HG03060 (cell line): ENCODE measurements at regions not wholly inside any gene's neighbourhood (a gene's known extent, or its start where the extent isn't known, plus 50 kb on each side); places are given as distances from the start of the nearest gene placed in this dataset.

Experiments used
- ATAC-seq: cut with Tn5 transposase; IDR thresholded peaks from one replicate; pipeline ENCODE4 v1.9.1; 2021; ENCODE audit warnings: low read depth, moderate number of reproducible peaks; ENCODE audit not compliant: unreplicated experiment

DNA sequence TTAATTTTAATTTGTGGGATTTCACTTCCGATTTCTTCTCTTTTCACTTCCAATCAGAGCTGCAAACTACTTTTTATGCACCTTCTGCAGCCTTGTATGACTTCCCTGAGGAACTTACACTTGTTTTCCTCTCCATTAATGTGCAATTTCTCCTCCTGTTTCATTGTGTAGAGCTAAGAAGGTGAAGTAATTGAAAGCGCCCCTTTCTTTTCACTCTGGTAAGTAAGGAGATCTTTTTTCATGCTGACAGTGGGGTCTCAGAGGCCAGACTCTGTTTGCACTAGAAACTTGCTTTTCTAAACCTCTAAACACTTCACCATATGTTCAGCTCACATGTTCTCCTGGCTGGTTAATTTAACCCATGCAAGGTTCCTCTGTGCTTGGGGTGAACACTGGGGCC lies 117.0 kb downstream of the FANCF start:
- ATAC-seq: no peak

DNA sequence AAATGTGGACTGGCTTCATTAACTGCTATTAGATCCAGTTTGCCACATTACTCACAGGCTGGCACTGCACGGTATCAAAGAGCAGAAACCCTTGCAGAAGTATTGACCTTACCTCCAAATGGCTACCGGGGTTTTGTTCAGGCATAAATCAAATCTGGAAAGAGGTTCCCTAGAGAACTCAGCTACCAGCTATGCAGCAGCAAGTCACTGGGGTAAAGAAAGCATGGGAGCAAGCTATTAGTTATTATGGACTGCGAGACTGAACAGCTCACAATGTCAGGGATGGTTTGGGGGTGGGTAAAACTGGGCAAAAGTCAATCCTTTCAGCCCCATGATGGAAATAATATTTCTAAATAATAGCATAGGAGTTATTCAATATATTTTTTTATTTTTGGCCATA lies 128.1 kb downstream of the FANCF start:
- ATAC-seq: no peak

DNA sequence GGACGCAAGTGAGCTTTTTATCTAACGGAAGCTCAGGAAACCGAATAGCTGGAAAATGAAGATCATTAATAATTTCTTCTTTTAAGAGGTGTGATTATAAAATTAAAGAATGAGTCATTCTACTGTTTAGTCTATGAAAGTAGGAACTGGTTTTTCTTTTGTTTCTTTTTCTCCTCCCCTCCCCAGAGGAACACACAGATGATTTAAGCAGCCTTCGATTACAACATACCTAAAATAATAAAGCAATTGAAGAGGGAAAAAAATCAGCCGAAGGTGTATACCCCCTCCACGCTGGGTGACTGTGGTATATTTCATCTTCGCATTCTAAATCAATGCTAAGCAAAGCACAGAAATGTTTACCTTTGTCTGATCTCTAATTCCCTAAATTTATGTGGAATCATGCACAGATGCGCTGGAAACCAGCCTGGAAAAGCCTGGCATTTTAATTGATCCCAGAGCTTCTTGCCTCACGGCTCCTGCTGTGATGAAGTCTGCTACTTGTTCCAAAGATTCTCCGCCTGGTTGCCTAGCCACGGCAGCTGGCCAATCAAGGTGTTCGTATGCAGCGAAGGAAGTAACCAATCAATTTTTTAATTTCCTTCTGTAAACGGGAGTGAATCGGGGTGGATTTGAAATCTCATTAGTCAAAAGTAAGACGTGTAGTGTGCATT lies 133.9 kb downstream of the FANCF start:
- no peak for ATAC-seq

DNA sequence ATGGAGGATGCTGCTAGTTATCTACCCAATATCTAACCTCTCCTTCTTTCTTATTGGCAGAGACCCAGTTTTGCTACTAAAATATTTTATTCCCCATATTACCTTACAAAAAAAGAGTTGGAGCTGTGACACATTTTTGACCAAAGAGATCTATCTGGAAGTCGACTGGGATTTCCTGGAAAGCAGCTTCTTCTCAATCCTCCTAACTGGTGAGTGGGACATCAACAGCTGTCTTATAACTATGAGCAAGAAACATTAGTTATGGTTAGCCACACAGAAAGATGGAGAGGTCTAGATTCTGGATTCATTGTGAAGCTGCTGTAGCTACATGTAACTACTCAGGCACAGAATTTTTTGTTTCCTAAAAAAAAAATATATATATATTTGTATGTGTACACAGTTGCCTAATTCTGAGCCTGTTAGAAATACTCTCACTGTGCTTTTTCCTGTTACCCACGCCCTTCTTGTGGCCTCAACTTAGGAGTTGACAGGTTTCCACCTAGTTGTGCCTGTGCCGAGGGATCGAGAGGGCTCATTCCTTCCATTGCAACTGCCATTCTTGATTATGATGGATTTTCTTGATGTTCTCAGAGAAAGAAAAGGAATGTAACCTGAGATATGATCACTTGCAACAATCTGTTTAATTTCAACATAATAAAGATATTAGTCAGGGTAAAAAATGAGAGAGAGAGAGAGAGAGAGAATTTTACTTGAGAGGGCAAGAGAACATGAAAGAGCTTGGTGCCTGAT lies 142.0 kb downstream of the SLC17A6 start:
- ATAC-seq: no peak

DNA sequence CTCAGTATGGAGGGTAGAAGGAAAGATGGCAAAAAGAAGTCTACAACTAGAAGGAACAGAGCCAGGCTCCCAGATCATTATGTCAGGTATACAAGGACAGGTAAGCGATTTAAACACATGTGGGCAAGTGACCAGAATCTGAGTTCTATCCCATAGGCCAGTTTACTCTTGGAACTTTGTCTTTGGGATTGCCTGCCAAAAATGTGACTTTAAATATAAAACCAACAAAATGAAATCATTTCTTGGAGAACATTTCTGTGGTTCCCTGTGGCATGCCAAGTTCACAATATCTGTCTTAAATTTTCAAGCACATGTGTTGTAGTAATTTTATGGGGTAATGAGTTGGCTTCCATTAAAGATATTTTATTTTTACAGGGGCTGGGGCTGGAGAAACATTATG lies 141.0 kb downstream of the SLC17A6 start:
- ATAC-seq: no peak

DNA sequence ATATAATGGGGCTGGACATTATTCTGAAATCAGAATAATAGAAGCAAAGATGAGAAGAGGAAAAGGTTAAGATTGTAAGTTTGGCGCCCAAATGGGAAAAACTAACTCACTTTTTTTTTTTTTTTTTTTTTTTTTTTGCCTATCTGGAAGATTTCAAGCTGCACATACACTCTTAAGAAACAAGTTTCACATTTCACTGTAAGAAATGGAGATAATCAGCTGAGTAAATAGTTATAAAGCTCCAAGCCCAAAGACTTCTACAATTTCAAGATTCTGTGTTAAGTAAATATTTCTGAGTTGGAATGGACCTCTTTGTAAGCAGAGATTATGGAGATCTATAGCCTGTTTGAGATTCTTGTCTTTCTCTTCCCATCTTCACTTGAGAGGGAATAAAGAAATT lies 140.0 kb downstream of the SLC17A6 start:
- ATAC-seq: no peak

DNA sequence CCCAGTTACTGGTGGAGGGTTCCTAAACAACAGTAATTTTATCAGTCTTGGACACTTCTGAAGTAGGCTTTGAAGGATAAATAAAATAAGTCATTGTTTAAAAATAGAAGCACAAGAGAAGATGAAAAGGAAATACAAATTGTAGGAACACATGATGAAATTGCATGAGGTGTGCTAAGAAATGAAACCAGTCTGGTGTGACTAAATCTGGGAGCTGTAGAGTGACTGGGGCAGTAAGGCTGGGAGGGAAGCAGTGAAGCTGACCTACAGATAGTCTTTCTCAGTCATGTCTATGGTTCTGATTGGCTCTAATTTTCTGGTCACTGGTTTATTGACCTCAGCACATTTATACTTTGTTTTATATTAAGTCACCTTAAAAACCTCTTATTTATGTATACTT lies 139.1 kb downstream of the SLC17A6 start:
- ATAC-seq: no peak

DNA sequence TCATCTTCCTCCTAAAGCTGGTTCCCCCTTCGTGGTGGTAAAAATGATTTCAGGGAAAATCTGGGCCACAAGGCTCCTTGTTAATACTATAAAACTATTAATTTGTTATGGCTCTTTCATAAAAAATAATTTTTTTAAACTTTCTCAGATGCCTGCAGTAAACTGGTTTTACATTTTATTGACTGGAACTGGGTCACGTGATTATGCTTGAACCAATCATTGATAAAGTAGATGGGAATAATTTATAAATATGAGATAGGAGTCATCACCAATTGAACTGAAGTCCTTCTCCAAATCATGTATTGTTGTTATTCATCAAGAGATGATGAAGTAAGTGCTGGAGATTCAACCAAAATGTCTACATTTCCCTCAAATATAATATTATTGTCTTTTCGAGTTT lies 138.4 kb downstream of the SLC17A6 start:
- ATAC-seq: no peak

DNA sequence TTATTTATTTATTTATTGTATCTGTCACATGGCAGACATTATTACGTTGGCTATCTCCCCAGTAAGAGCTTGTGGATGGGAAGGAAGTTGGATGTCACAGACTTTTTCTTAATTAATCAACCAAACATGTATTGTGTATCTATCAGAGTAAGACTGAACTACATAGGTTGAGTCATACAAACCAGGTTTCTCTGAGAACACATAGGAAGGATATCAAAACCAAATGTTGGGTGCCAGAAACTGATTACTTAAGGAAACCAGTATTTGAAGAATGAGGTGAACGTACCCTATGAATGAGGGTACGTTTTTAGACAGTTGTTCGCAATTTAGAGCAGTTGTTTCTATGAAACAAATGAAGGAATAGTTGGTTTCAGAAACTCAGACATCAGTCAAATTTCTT lies 136.4 kb downstream of the SLC17A6 start:
- ATAC-seq: no peak

DNA sequence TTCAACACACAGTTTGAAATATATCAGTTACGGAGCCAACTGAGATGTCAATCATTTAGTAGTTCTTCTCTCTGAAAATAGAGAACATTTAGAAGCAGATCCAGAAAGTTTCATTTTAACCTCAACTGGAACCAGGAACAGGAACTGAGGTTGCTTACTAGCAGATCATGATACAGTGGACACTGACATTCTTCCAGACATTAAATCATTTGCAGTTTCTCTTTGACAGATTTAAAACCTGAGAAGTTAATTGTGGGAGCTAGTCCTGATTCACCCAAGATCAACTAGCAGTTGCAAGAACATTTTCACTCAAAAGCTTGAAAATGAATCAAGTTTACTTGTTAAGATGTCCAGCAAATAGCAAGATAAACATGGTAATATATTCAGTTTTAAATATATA lies 135.4 kb downstream of the SLC17A6 start:
- ATAC-seq: no peak

DNA sequence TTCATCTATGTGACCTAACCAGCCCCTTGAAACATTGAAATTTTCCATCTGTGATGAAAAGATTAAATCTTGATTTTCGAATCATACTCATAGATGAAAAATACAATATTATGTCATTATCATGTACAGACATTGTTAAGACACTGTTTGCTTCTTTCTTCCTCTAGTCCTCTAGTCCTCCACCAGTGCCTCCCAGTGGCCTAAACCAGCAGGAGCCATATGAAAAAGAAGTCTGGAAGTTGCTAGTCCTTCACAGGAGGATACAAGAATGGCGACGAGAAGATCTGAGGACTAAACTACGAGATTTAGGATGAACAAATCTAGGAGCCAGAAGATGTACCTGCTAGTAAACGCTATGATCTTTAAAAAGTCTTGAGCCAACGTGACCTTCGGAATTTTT lies 134.1 kb downstream of the SLC17A6 start:
- ATAC-seq: no peak

DNA sequence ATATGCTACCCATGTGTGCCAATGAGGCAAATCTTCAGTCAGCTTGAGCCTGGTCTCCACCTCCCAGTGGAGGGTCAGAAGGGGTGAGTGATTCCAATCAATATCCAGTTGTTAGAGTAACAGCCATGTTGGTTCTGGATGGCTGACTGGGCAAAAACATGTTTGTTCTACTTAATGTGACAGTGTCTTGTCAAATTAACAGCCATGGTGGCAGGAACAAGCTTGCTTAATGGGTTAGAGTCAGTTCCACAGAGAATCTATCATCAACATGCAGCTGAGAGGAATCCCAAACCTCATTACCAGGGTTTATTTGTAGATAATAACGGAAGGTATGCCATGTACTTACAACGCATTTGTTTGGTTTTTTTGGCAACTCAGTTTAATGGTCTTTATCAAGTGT lies 133.2 kb downstream of the SLC17A6 start:
- no peak for ATAC-seq

DNA sequence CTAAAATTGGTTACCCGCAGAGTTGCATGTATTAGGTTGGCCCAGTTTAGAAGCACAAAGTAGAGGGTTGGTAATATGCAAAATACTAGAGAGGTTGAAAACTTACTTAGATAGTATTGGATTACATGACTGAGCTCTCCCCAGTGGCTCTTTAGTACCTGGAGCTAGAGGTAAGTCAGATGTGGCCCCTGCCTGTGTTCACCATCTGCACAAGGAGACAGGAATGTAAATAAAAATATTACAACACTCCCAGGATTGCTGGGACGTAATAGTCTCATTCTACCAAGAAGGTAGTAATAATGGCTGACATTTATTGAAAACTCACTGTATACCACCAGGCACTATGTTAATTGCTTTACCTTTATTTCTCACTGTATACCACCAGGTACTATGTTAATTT lies 129.6 kb downstream of the SLC17A6 start:
- no peak for ATAC-seq

DNA sequence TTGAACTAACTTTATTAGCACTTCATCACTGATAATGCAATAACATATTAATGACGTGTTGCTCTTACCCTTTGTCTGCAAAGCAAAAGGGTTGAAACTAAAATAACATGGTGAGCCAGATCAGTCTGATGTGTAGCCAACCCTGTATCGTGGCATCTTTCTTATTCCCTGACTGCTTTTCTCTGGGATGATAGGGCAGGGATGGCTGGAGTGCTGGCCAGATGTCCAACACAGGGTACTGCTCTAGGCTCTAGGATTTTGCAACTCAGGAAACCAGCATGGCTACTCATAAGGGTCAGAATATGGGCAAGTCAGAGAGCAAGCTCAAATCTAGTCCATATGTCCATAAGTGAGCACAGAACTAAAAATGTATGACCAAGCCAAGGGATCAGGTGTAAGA lies 129.1 kb downstream of the SLC17A6 start:
- ATAC-seq: no peak

DNA sequence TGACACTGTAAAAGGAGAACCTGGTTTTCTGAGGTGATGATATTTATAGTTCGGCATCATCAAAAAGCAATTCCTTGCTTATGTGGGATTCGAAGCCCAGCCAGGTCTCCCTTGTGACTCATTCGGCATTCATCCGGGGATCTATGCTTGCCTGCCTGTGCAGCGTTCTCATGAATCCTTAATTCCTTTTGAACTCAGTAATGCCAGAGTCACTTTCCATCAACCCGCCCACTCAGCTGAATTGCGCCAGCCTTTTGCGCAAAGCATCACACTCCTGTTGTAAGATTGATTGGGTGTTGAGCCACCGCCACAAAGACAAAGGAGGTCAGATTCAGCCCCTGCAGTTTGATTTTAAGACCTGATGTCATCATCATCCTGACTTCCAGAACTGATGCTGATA lies 128.6 kb downstream of the SLC17A6 start:
- no peak for ATAC-seq

DNA sequence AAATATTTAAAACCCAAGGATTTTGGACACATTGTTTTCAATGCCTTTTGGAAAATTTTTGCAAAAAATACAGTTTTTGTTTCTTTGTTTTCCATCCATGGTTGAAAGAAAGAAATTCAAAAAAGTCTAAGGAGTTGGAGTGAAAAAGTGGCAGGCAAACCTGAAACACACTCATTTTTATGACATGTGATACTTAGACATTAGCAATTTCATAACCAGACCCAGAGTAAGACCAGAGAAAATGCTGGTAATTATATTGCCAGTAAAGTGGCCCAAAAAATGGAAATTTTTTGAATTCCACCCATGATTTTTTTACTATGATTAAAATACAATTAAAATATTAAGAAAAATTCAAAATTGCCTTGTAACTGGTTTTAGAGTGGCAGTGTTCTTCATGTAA lies 128.2 kb downstream of the SLC17A6 start:
- ATAC-seq: no peak

DNA sequence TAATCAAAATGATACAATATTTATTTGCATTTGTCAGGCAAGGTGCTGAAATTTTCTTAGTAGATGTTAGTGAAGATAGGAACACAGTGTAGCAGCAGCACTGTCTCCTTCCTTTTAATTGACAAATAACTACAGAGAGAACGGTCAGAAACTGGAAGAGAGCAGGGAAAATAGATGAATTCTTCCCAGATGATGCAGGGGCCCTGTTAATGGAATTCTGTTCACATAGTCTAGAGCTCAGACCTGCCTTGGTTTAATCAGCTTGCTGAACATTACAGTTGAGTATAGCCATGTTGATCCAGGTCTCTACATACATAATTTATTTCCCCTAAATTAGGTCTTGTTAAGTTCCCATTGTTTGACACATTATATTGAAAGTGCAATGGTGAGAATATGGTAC lies 127.4 kb downstream of the SLC17A6 start:
- no peak for ATAC-seq

DNA sequence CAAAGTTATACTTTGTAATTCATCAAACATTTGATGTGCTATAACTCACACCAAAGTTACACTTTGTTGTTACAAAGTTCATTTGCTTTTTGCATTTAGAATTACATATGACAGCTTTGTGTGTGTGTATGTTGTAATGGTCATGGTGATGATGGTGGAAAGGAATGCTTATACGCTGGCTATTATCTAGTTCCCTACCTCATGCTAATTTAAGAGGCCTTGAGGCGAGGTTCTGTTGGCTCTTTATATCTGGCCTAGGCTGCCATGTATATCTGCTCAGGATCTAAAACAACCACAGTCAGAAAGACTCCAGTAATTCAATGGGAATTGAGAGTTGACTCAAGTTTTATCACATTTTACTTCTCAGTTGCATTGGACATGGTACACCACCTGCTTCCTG lies 123.4 kb downstream of the SLC17A6 start:
- ATAC-seq: no peak

DNA sequence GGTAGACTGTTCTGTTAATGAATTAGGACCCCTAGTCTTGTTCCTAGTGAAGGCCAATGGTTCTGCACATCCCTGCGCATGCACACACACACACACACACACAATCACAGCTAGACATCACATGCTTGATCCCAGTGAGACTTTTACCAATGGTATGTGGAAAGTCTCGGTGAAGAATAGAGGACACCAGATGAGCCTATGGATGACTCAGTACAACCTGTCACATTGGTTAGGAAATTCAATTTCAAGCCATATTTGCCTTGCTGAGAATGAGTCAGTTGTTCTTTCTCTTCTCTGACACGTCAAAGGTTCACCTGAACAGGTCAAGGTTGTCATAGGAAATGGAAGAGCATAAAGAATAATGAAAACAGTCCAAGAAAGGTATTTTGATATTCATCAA lies 122.0 kb downstream of the SLC17A6 start:
- no peak for ATAC-seq

DNA sequence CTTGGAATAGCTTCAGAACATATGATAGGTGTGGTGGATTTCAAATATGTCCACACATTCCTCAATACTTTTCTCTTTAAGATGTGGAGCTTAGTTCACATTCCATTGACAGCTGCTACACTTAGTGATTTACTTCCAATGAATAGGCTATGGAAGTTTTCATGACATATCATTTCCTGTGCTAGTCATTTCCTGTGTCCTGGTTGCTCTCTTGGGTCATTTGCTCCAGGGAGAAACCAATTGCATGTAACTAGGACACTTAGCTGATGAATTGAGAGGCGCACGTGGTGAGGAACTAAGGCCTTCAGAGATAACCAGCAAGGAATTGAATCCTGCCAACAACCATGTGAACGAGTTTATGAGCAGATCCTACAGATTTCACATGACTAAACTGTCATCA lies 120.9 kb downstream of the SLC17A6 start:
- no peak for ATAC-seq

DNA sequence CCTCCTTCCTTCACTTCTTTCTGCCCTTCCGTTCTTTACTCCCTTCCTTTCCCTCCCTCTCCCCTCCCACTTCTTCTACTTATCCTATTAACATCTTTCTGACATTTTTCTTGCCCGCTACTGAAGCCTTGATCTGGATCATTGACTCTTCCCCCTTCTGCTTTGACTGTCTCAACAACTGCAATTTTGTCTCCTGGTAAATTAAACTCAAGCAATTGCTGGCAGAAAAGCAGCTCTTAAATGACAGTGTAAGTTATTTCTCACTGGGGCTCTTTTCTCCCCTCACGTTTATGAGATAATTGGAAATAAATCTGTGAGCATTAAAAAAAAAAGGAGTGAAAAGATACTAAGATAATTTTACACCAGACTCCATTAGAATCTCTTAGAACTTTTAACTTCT lies 120.0 kb downstream of the SLC17A6 start:
- no peak for ATAC-seq

DNA sequence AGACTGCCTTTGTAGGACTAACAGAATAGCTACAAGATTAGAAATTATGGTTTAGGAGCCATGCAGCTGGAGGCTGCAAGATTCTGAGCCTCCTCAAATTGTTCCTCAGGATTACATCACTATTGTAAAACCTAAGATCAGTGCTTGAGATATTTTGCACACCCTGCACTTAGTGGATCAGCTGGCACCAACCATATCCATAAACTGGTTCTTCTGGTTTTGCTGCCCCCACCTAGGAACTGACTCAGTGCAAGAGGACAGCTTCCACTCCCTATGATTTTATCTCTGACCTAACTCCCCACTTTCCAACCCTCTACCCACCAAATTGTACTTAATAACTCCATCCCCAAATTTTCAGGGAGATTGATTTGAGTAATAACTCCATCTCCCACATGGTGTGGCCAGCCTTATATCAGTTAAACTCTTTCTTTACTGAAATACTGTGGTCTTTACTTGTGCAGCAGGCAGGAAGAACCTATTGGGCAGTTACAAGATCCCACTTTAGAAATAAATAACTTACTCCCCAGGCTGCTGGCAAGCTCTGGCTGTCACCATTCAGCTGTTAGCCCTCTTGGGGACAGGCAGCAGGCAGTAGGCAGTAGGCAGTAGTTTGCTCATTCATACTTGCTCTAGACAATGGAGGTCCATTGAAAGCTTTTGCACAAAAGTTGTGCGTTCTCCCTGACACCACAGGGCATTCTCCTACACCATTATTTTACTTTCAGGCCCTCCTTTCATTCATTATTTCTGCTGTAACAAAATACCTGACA lies 119.0 kb downstream of the SLC17A6 start:
- ATAC-seq: no peak
